T-helper 1 cell (primary cell): ENCODE measurements at regions not wholly inside any gene's neighbourhood (a gene's known extent, or its start where the extent isn't known, plus 50 kb on each side); places are given as distances from the start of the nearest gene placed in this dataset.

Experiments
- DNase-seq, 5 donors: peaks; one replicate each; pipeline ENCODE4 v3.0.0-alpha.2; 2012 to 2020

DNA sequence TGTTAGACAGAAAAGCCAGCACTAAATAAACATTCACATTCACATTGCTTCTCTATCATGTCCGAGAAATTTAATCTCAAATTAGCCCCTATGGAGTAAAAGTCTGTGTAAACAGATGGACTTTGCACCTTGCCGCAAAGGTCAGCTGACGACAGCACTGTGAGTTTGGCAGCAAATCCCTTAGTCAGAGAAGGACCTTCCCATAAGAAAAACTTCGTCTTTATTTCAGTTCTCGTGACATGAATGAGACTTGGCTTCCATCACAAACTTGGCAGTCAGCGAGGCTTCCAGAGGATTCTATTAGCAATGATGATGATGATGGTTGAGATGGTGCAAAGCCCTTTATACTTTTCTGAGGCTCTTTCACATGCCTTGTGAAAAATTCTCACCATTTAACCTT, 133.7 kb upstream of the IFNGR1 start:
- no peak for DNase-seq

- DNase-seq = no peak
Measured at GRCh38 chr6:137351890-137352289, 132.7 kb upstream of the IFNGR1 start.

GRCh38 chr6:137350857-137351256, 131.7 kb upstream of the IFNGR1 start:
- DNase-seq = no peak

GRCh38 chr6:137349856-137350830, 131.0 kb upstream of the IFNGR1 start:
- no peak for DNase-seq

DNA sequence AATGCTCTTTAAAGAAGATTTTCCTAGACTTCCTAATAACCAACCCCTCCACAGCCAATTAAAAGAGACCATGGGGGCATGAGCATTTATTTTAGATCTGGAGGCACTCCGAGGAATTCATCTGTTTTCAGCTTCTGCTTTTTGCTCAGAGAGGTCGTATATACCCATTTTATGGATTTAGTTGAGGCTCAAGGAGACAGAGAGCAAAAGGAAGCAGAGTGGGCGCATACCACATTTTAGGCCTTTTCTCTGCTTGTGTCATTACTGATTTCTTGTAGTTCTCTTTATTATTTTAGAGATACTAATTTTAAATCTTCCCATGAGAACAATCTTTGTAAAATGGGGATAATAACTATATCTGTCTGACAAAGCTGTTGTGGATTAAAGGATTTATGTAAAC, 129.6 kb upstream of the IFNGR1 start:
- DNase-seq = no peak

DNA sequence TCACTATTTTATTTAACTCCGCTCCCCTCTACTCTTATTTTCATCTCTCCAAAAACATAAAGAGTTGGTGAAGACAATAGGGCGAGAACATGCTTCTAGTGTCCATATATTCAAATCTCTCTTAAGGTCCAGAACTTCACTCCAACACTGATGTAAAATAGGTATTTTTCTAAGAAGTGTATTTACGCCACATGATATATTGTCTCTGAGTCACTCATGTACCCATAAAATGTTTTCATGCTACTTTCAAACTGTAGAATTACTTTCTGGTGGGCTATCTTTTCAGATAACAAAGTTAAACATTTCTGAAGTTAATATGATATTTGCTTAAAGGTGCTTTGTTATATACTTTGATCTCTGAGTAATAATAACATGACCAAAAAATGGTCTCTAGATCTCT, 124.1 kb upstream of the IFNGR1 start:
- no peak for DNase-seq

DNA sequence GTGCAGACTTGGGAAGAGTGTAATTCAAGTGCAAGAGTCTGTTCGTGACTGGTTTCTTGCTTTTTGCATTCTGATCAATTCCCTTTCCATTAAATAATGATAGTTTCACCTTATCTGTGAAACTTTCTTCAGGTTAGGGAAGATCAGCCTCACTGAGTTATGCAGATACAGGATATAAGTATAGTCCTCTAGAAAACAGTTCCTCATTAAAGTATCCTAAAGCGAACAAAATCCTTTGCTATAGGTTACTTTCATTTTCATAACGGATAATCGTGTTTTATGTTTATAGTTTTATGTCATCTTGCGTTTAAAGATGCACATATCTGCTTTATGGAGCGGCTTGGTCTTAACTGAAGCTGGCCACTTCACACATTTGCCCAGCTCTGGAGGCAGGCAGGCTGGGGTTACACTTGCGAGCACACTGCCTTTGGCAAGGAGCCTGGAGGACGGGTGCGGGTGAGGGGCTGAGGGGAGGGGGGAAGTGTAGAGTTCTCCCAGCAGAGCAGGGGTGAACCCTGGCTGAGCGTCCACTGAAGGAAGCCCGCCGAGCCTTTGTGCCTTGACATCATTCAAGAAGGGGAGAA, 123.5 kb upstream of the IFNGR1 start:
- DNase-seq = peak in 1 of 5 donors; percentile 16

GRCh38 chr6:137341681-137342195, 122.6 kb upstream of the IFNGR1 start:
- DNase-seq = peak; percentile 26 to 70 (median 43)

GRCh38 chr6:137339929-137340559, 120.9 kb upstream of the IFNGR1 start:
- no peak for DNase-seq

- DNase-seq = no peak
Measured at GRCh38 chr6:137334884-137335283, 115.7 kb upstream of the IFNGR1 start.

DNA sequence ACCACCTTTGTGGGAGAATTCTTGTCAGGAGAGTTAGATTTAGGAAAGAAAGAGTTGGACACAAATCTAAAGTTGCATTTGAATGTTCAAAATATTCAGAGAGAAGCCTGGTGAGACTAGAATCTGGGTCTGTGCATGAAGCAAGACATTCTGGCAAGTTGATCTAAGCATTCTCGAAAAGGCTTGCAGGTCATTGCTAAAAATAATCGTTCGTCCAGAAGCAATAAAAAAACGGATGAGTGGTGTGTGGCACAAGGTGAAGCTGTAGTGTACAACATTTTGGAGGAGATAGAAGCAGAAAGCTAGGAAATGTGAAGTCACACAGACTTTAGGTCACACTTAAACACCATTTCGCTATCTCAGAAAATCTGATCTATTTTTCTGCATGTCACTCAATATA, 114.9 kb upstream of the IFNGR1 start:
- DNase-seq = no peak

DNA sequence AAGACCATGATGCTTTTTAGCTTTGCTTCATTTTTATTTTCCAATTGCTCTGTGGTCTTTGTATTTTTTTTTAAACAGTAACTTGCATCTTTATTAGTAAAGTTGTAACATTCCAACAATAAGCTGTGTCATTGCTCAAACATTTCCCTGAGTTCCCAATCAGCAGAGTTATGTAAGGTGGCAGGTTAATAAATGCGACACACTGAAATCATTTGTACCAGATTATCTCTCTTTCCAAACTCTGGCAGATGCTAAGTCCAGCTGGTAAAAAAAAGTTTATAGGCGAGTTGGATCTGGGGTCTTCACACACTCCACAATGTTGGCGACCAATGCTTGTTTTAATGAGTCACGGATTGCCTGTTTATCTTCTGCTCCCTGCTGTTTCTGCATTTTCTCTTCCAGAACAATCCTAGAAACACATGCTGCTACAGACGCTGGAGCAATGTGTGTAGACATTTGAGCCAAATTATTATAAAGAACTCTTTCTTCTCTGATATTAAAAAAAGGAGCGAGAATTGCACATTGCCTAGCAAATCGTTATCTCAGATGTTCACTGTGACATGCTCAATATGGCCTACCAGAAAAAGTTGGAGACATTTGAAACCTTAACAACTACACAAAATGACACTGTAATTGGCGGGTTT, 113.6 kb upstream of the IFNGR1 start:
- DNase-seq = no peak

DNA sequence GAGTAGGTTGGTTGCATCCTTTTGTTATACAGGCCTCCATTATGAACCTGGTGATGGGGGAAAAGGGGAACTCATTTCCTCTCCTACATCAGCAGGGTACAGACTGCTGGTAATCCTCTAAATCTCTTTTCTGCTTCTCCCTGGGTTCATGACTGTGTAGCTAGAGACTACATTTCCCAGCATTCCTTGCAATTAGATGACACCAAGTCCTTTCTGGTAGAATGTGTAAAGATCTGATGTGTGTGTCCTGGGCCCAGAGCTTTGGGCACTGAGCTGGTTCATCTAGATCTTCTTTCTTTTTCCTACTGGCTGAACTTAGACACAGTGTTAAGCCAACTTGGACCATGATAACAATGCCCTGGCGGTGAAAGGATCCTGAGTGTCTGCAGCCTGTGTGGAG, 104.7 kb upstream of the IFNGR1 start:
- no peak for DNase-seq

DNA sequence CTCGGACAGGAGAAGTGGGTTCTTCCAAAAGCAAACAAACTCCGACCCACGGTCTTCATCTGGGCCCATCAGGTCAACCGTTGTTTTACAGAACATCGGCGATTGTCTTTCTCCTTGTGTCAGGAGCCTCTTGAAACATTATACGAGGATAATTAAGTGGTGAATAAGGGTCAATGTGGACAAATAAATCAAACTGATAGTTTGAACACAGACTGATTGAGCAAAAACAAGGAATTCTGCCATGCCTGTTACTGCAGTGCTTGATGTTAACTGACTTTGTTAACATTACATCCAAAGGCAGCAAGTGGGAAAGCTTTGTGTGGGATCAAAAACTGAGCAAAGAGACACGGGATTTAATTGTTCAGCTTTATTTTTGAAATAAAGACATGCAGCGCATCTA, 101.1 kb upstream of the IFNGR1 start:
- DNase-seq = no peak

GRCh38 chr6:137316626-137317025, 97.4 kb upstream of the IFNGR1 start:
- DNase-seq = no peak

DNA sequence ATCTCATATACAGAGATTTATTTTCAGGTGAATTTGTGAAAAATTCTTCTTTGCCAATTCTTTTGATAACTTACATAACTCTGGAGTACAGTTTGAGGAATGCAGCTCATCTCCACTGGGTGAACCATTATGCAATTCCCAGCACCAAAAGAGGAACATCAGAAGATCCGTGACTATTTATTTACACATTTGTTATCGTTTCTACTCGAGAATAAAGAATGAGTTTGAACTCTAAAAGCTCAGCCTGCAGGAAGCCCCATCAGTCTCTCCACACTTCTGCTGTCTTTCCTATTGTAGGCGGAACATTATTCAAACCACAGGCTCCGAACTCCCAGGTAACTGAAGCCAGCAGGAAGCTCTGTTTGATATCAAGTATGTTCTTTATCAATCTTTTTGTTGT, 95.9 kb upstream of the IFNGR1 start:
- no peak for DNase-seq

DNA sequence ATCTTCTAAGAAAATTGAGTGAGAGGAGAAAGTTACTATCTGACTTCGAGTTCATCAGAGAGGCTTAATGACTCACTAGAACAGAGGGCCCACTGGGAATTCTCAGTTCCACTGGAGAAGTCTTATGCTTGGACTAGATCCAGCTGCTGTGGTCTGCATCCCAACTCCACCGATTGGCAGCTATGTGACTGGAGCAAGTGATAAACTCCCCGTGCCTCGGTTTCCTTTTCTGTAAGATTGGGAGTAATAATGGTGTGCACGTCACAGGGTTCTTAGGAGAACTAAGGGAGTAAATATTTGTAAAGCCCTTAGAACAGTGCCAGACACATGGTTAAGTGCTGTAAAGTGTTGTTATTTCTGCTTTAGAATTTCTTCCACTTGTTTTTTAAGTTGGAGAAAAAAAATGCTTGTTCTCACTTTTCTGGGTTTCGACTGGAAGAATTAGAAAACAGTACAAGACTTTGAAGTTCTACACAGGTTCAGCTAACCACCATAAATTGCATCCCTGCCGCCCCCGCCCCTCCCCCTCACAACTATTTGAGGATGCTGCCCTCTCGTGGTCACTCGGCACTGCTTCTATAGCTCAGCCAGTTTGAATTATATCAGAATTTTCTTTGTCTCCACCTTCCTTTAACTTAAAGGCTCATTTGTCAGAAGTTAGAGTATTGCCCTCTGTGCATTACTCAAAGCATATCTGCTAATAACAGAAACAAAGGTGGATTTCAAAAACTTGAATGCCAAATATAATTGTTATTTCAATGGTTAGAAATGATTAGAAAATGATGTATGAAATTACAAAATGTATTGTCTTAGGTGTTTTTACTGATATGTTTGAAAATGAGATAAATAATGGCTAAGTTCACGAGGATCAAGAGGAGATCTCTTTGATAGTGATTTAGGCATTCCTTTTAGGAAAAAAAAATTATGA, 95.0 kb upstream of the IFNGR1 start:
- peak; percentile 37 to 66 (median 58) for DNase-seq

DNA sequence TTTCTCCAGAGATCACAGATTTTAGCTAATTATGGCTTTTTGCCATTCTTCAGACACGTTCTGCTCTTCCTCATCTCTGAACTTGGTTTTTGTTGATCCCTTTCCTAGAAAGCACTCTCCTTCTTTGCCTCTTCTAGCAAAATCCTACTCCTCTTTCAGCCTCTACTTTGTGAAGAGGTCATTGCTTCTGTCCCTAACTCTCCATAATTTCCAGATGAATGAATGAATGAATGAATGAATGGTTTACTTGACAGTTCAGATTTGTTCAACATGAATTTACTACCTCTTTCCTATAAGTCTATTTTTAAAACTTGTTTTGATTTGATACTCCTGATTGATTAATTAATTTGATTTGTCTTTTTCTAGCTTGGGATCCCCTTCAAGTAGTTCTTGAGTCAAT, 94.0 kb upstream of the IFNGR1 start:
- no peak for DNase-seq

GRCh38 chr6:137311940-137312339, 92.8 kb upstream of the IFNGR1 start:
- no peak for DNase-seq

DNA sequence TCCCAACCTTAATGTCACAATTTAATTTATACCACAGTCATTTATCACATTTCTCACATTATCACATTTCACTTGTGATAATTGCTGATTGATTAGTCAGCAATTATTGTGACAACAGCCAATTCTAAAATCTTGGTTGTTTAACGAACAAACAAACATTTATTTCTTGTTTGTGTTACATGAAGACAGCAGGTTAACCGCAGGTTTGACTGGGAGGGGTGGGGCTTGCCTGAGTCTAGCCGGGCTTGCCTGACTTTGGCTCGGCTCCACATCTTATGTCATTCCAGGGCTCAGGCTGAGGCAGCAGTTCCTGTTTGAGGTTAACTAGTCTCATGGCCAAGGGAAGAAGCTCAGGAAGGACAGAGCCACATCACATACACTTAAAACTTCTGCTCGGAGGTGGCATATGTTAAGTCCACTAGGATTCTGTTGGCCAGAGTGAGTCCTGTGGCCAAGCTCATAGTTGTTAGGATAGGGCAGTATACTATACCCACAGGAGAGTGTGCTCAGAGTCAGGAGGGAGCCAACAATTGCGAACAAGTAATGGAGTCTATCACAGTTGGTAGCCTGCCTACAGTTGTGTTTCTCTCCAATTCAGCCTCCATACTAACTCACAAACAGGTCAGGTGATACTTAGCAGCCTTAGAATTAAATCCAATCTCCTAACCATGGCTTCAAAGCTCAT, 90.0 kb upstream of the IFNGR1 start:
- DNase-seq = peak in 1 of 5 donors; percentile 4

DNA sequence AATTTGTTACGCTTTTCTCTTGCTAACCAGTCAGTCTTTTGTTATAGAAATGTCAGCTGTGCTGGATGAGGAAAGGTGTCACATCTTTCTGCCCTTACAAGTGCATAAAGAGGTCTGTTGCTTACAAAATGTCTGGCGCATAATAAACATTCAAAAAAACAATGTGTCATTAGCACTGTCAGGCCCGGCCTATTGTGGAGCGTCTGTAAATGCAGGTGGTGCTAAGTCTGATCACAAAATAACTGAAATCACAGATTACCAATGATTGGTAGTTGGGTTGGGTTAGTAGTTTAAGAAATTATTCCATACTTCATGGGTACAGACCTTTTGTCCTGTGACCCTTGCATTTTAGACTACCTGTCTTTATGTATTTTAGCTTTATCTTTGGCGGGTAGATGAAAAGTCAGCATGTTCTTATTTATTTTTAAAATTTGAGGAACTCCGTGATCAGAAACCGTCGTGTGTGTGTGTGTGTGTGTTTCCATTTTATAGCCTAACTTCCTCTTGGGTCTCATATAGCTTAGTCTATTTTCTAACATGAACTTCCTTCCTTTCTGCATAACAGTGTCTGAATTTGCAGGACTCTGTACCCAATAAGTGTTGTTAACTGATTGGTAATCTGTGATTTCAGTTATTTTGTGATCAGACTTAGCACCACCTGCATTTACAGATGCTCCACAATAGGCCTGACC, 88.1 kb upstream of the IFNGR1 start:
- no peak for DNase-seq
